Prostate gland (tissue), 2 donors: ENCODE measurements at regions not wholly inside any gene's neighbourhood (a gene's known extent, or its start where the extent isn't known, plus 50 kb on each side); places are given as distances from the start of the nearest gene placed in this dataset.

Experiments
- POLR2AphosphoS5 ChIP-seq: sonication (generic); formaldehyde crosslinking; IDR thresholded peaks from one replicate; pipeline ENCODE4 v1.6.1; 2017; ENCODE audit warnings: antibody characterized with exemption
- TF ChIP-seq, protein P1 (sequence below), 4 experiments: fragments of 200-600 bp in 2 of 4; fragments of 450-650 bp in 2 of 4; sonication (generic) in 2 of 4; IDR thresholded peaks; 1 replicate in 3 of 4; 2 replicates in 1 of 4; pipeline ENCODE4 v1.5.1; 2016 to 2019; ENCODE audit warnings: antibody characterized with exemption in 4 of 4, mild to moderate bottlenecking in 2 of 4, moderate library complexity in 2 of 4

- TF ChIP-seq, protein P1, sequence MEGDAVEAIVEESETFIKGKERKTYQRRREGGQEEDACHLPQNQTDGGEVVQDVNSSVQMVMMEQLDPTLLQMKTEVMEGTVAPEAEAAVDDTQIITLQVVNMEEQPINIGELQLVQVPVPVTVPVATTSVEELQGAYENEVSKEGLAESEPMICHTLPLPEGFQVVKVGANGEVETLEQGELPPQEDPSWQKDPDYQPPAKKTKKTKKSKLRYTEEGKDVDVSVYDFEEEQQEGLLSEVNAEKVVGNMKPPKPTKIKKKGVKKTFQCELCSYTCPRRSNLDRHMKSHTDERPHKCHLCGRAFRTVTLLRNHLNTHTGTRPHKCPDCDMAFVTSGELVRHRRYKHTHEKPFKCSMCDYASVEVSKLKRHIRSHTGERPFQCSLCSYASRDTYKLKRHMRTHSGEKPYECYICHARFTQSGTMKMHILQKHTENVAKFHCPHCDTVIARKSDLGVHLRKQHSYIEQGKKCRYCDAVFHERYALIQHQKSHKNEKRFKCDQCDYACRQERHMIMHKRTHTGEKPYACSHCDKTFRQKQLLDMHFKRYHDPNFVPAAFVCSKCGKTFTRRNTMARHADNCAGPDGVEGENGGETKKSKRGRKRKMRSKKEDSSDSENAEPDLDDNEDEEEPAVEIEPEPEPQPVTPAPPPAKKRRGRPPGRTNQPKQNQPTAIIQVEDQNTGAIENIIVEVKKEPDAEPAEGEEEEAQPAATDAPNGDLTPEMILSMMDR (IDR thresholded peaks at IDR 0.05) = no peak
- TF ChIP-seq POLR2AphosphoS5 = no peak
Measured at GRCh38 chr11:98136357-98136756, 884.4 kb upstream of the CNTN5 start.
